Activated CD8-positive, alpha-beta memory T cell treated with anti-CD3 and anti-CD28 coated beads for 4 hours (primary cell): ENCODE measurements at regions not wholly inside any gene's neighbourhood (a gene's known extent, or its start where the extent isn't known, plus 50 kb on each side); places are given as distances from the start of the nearest gene placed in this dataset.

Experiments
- DNase-seq, 2 donors: peaks; one replicate each; pipeline ENCODE4 v3.0.0-alpha.2; 2020; ENCODE audit warnings: low read depth in 2 of 2

- no peak for DNase-seq
These were observed 349.8 kb downstream of the ENC1 start for GRCh38 chr5:74290634-74291241.

- no peak for DNase-seq
These were observed 350.8 kb downstream of the ENC1 start for GRCh38 chr5:74289691-74290090.

GRCh38 chr5:74289238-74289637 is 351.3 kb downstream of the ENC1 start:
- DNase-seq, result no peak

- no peak for DNase-seq
These were observed 351.9 kb downstream of the ENC1 start for GRCh38 chr5:74288448-74289108.

- DNase-seq, result no peak
These were observed 352.5 kb downstream of the ENC1 start for GRCh38 chr5:74288038-74288437.

- DNase-seq, result no peak
These were observed 353.5 kb downstream of the ENC1 start for GRCh38 chr5:74286734-74287695.

GRCh38 chr5:74285675-74286280 is 354.8 kb downstream of the ENC1 start:
- DNase-seq, result no peak

GRCh38 chr5:74282490-74282889 is 358.0 kb downstream of the ENC1 start:
- no peak for DNase-seq

GRCh38 chr5:74281166-74281565 is 359.4 kb downstream of the ENC1 start:
- no peak for DNase-seq

- DNase-seq, result no peak
These were observed 360.2 kb downstream of the ENC1 start for GRCh38 chr5:74280306-74280705.

GRCh38 chr5:74279244-74279643 is 361.3 kb downstream of the ENC1 start:
- no peak for DNase-seq

GRCh38 chr5:74277418-74277817 is 363.1 kb downstream of the ENC1 start:
- no peak for DNase-seq

GRCh38 chr5:74275171-74275992 is 365.1 kb downstream of the ENC1 start:
- no peak for DNase-seq

GRCh38 chr5:74274326-74274725 is 366.2 kb downstream of the ENC1 start:
- DNase-seq, result no peak

GRCh38 chr5:74272831-74273451 is 367.6 kb downstream of the ENC1 start:
- no peak for DNase-seq

GRCh38 chr5:74272024-74272775 is 368.3 kb downstream of the ENC1 start:
- no peak for DNase-seq

- no peak for DNase-seq
These were observed 372.2 kb downstream of the ENC1 start for GRCh38 chr5:74268297-74268696.

- DNase-seq, result no peak
These were observed 373.7 kb downstream of the ENC1 start for GRCh38 chr5:74266836-74267235.

- DNase-seq, result no peak
These were observed 374.4 kb downstream of the ENC1 start for GRCh38 chr5:74266132-74266531.

GRCh38 chr5:74262544-74263207 is 377.9 kb downstream of the ENC1 start:
- DNase-seq, result no peak
